ENCODE measurements at regions not wholly inside any gene's neighbourhood (a gene's known extent, or its start where the extent isn't known, plus 50 kb on each side); places are given as distances from the start of the nearest gene placed in this dataset.

GRCh38 chr18:51952844-51953243 lies 387.2 kb upstream of the DCC start:
- POLR2A ChIA-PET: no interaction called here
- ATAC-seq (no peak), FAIRE-seq (no peak), DNase-seq (ENCODE audit: low spot score) (no peak)
- no TSS peak for BruUV-seq (replicated peaks)
- intact Hi-C loops (cut with micrococcal nuclease; ENCODE audit: unreplicated experiment) (no loop called here), in situ Hi-C loops (cut with HindIII; ENCODE audit: extremely low pct_ligation_motif_present, low pct_unique_long_range_greater_than_20kb) (no loop called here)
- Histone ChIP-seq H3K4me3 (replicated peaks in 1 of 3; ENCODE audit: insufficient read depth in 1 of 3, low read depth in 2 of 3, low read length in 3 of 3) (no peak overlapping the region), H3K27ac (ENCODE audit: extremely low read length, insufficient read depth, low read length) (no peak overlapping the region), H3K36me3 (replicated peaks in 1 of 2; ENCODE audit: control insufficient read depth in 1 of 2, insufficient read depth in 2 of 2, low read length in 2 of 2) (no peaks in the 10 kb centered on the region), H4K20me1 (ENCODE audit: insufficient read depth, low read length) (no peaks in the 10 kb centered on the region), H3K79me2 (ENCODE audit: insufficient read depth, low read length) (no peaks in the 10 kb centered on the region), H2AFZ (ENCODE audit: low read length) (no peak overlapping the region), H3K9ac (ENCODE audit: insufficient read depth, low read depth, low read length) (no peak overlapping the region), H3K4me2 (ENCODE audit: low read depth, low read length) (no peak overlapping the region), H3K27me3 (ENCODE audit: control insufficient read depth in 1 of 2, insufficient read depth in 2 of 2, low read length in 2 of 2) (no peaks in the 10 kb centered on the region), H3K9me3 (ENCODE audit: low read length) (peaks cover 80% of the 10 kb centered on the region), H3K4me1 (ENCODE audit: insufficient read depth, low read length) (no peaks in the 10 kb centered on the region)
- WGBS (ENCODE audit: low lambda C conversion rate): 3% methylated on average over 2 of the region's 2 CpGs
- CTCF ChIA-PET (ENCODE audit: low intra/inter-chr PET ratio, low total read pairs): no interaction called here
- no peak for TF ChIP-seq NCOR1 (IDR thresholded peaks at IDR 0.05; ENCODE audit: borderline replicate concordance, low read length)
- TF ChIP-seq RORA (CRISPR knock-in tag; IDR thresholded peaks at IDR 0.05): no peak
- TF ChIP-seq GATAD1 (CRISPR knock-in tag; IDR thresholded peaks at IDR 0.05): no peak
- no peak for TF ChIP-seq ZNF576 (CRISPR knock-in tag; IDR thresholded peaks at IDR 0.05)
- no peak for TF ChIP-seq GABPA (IDR thresholded peaks at IDR 0.05; ENCODE audit: low read depth, low read length)
- no peak for TF ChIP-seq GABPA (CRISPR knock-in tag; IDR thresholded peaks at IDR 0.05; ENCODE audit: low read depth)
- TF ChIP-seq THAP7 (CRISPR knock-in tag; IDR thresholded peaks at IDR 0.05): no peak
- no peak for TF ChIP-seq MXD4 (CRISPR knock-in tag; IDR thresholded peaks at IDR 0.05)
- TF ChIP-seq ZNF431 (CRISPR knock-in tag; IDR thresholded peaks at IDR 0.05; ENCODE audit: borderline replicate concordance, low read depth): no peak
- TF ChIP-seq IRF2 (CRISPR knock-in tag; IDR thresholded peaks at IDR 0.05): no peak
- no peak for TF ChIP-seq ZNF326 (CRISPR knock-in tag; IDR thresholded peaks at IDR 0.05; ENCODE audit: borderline replicate concordance)

Measured in HepG2 (cell line).